IPS DF 19.7 (cell line): ENCODE measurements at regions not wholly inside any gene's neighbourhood (a gene's known extent, or its start where the extent isn't known, plus 50 kb on each side); places are given as distances from the start of the nearest gene placed in this dataset.
"Not testable (repeated sequence)": the region's sequence is repeated elsewhere in the genome, so short reads cannot be mapped to it uniquely, and the experiment has no call there.

Source experiments
- DNase-seq: peaks from one replicate; pipeline ENCODE4 v3.0.0-alpha.2; 2013; ENCODE audit warnings: low read depth, low spot score

- no peak for DNase-seq
Measured at GRCh38 chr15:81939604-81940440, 106.0 kb downstream of the MEX3B start.

- no peak for DNase-seq
Measured at GRCh38 chr15:81937189-81937588, 108.6 kb downstream of the MEX3B start.

- no peak for DNase-seq
Measured at GRCh38 chr15:81930582-81931369, 115.0 kb downstream of the MEX3B start.

GRCh38 chr15:81929557-81929956 lies 116.3 kb downstream of the MEX3B start:
- DNase-seq: no peak

- DNase-seq: no peak
Measured at GRCh38 chr15:81926981-81927380, 118.8 kb downstream of the MEX3B start.

- no peak for DNase-seq
Measured at GRCh38 chr15:81924729-81925128, 121.1 kb downstream of the MEX3B start.

- no peak for DNase-seq
Measured at GRCh38 chr15:81923561-81924350, 122.1 kb downstream of the MEX3B start.

- DNase-seq: no peak
Measured at GRCh38 chr15:81922143-81922542, 123.7 kb downstream of the MEX3B start.

GRCh38 chr15:81921163-81921562 lies 124.7 kb downstream of the MEX3B start:
- DNase-seq: no peak

GRCh38 chr15:81918767-81919166 lies 127.1 kb downstream of the MEX3B start:
- not testable (repeated sequence) for DNase-seq

GRCh38 chr15:81916451-81916850 lies 129.4 kb downstream of the MEX3B start:
- DNase-seq: no peak

- no peak for DNase-seq
Measured at GRCh38 chr15:81915990-81916389, 129.8 kb downstream of the MEX3B start.

GRCh38 chr15:81914734-81915256 lies 131.0 kb downstream of the MEX3B start:
- no peak for DNase-seq

GRCh38 chr15:81914333-81914732 lies 131.5 kb downstream of the MEX3B start:
- no peak for DNase-seq

- DNase-seq: no peak
Measured at GRCh38 chr15:81911022-81911971, 134.5 kb downstream of the MEX3B start.

GRCh38 chr15:81910355-81911021 lies 135.3 kb downstream of the MEX3B start:
- DNase-seq: no peak

GRCh38 chr15:81909011-81909358 lies 136.8 kb downstream of the MEX3B start:
- no peak for DNase-seq

GRCh38 chr15:81908111-81908510 lies 137.7 kb downstream of the MEX3B start:
- DNase-seq: no peak

- no peak for DNase-seq
Measured at GRCh38 chr15:81907521-81907920, 138.3 kb downstream of the MEX3B start.

GRCh38 chr15:81905889-81906288 lies 139.9 kb downstream of the MEX3B start:
- DNase-seq: no peak
